Right kidney (tissue), 1 donor: ENCODE measurements at regions not wholly inside any gene's neighbourhood (a gene's known extent, or its start where the extent isn't known, plus 50 kb on each side); places are given as distances from the start of the nearest gene placed in this dataset.

ENCODE experiments used
- DNase-seq: peaks from one replicate; pipeline ENCODE4 v3.0.0-alpha.2; 2016

- DNase-seq: no peak
These were observed 83.1 kb upstream of the FNDC3B start for GRCh38 chr3:171956181-171956683.

- no peak for DNase-seq
These were observed 82.7 kb upstream of the FNDC3B start for GRCh38 chr3:171956705-171957104.

- peak; percentile 35 for DNase-seq
These were observed 79.8 kb upstream of the FNDC3B start for GRCh38 chr3:171959532-171960089.

GRCh38 chr3:171960159-171960558, 79.2 kb upstream of the FNDC3B start:
- no peak for DNase-seq

- no peak for DNase-seq
These were observed 77.1 kb upstream of the FNDC3B start for GRCh38 chr3:171962137-171962720.

- DNase-seq: no peak
These were observed 75.8 kb upstream of the FNDC3B start for GRCh38 chr3:171963546-171963945.

GRCh38 chr3:171965067-171965712, 74.2 kb upstream of the FNDC3B start:
- DNase-seq: no peak

- DNase-seq: no peak
These were observed 72.7 kb upstream of the FNDC3B start for GRCh38 chr3:171966533-171967136.

GRCh38 chr3:171967137-171967783, 72.1 kb upstream of the FNDC3B start:
- no peak for DNase-seq

- DNase-seq: no peak
These were observed 71.3 kb upstream of the FNDC3B start for GRCh38 chr3:171967932-171968678.

GRCh38 chr3:171970301-171970788, 69.0 kb upstream of the FNDC3B start:
- DNase-seq: no peak

- DNase-seq: no peak
These were observed 67.4 kb upstream of the FNDC3B start for GRCh38 chr3:171971919-171972514.

GRCh38 chr3:171972871-171973348, 66.5 kb upstream of the FNDC3B start:
- DNase-seq: no peak

- DNase-seq: no peak
These were observed 64.2 kb upstream of the FNDC3B start for GRCh38 chr3:171974986-171975837.

GRCh38 chr3:171976526-171976925, 62.9 kb upstream of the FNDC3B start:
- no peak for DNase-seq

GRCh38 chr3:171977441-171977840, 61.9 kb upstream of the FNDC3B start:
- DNase-seq: no peak

GRCh38 chr3:171977860-171978259, 61.5 kb upstream of the FNDC3B start:
- no peak for DNase-seq

- no peak for DNase-seq
These were observed 61.0 kb upstream of the FNDC3B start for GRCh38 chr3:171978390-171978789.

GRCh38 chr3:171979081-171979480, 60.3 kb upstream of the FNDC3B start:
- DNase-seq: no peak

GRCh38 chr3:171980578-171981270, 58.7 kb upstream of the FNDC3B start:
- DNase-seq: peak; percentile 21
